ENCODE measurements at regions not wholly inside any gene's neighbourhood (a gene's known extent, or its start where the extent isn't known, plus 50 kb on each side); places are given as distances from the start of the nearest gene placed in this dataset.

DNA sequence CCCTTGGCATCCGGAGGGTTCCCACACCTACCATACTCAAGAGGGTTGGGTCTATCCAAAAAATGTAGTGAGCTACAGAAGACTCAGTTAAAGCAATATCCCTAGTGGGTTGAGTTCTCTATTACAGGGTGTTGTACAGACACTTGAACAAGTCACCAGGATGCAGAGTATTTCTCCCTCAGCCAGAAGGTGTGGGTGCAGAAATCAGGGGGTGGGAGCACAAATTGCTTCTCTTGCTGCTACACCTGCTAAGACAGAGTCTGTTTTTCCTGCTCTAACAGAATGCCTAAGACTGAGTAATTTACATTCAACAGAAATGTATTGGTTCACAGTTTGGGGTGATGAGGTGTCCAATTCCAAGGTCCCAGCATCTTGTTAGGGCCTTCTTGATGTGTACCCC is 433.4 kb downstream of the TCERG1L start:
- DNase-seq (ENCODE audit: low spot score) = peak; percentile 9

DNA sequence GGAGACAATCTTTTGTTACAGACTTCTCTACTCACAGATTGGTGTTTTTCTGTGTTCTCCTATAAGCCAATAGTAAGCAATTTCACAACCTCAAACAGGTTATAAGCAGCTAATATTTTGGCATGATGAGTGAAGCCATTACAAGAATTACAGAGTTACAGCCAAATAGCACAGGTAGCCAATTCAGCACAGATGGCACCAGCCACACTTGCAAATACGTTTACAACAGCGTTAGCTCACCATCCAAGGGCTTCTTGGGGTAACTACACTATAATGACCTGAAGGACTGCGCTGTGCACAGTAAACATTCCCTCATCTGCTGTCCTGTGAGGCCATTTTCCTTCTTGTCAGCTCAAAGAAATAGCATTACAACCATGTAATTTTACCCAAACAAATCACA is 428.6 kb downstream of the TCERG1L start:
- DNase-seq (ENCODE audit: low spot score) = no peak

DNA sequence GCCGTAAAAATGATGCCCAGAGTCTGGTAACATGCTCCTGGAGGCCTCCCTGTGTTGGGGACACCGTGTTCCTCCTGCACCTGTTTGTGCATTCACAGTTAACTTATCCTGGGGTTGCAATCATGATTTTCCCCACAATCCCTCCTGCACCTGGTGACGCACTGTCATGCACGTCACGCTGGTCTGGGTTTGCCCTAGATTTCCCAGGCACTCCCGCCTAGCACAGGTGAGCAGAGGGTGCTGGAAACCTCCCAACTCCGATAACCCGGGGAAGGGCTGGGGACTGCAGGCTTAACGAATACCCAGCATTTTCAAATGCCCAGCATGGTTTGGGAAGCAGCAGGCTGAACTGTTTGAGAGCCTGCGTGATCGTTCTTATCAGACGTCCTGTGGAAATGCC is 427.1 kb downstream of the TCERG1L start:
- DNase-seq (ENCODE audit: low spot score) = no peak

DNA sequence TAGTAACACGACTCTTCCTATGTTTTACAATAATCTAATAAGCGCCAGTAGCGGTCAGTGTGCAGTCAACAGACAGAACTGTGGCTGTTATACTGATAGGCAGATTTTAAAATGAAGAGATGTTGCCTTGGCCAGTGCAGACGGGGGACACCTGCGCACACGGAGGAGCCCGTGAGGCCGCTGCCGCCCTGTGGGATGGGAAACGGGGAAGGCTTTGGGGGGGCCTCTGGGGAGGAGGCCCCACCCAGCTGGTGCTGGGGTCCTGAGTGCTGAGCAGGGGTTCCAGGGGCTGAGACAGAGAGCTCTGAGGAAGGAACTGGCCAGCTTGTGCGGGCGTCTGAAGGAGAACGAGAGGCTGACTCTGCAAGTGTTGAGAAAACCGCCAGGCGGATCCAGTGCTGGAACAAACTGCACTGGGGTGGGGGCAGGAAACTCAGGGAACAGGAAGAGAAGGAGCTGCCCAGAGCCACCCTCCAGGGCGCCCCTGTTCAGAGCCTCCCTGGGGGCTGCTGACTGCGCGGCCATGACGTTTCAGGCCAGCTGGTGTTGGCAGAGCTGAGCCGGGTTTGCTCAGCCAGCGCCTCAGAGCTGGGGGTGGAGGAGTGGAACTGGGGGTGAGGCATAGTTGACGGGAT is 426.4 kb downstream of the TCERG1L start:
- DNase-seq (ENCODE audit: low spot score) = no peak

DNA sequence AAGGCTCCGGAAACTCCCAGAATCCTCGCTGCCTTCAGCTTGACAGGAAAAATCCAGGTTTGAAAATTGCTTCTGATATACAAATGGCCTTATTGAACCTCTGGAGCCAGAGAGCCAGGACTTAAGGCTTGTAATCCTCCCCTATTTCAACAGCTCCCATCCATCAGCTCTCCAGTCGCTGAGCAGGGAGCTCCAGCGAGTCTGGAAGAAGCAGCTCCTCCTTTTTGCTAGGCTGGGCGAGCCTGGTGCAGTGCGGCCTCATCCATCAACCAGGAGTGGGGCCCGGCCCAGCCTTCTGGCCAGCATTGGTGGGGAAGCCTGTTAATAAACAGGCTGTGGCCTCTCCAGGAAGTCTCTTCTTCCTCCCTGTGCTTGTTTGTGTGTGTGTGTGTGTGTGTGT is 424.4 kb downstream of the TCERG1L start:
- peak; percentile 37 for DNase-seq (ENCODE audit: low spot score)

DNA sequence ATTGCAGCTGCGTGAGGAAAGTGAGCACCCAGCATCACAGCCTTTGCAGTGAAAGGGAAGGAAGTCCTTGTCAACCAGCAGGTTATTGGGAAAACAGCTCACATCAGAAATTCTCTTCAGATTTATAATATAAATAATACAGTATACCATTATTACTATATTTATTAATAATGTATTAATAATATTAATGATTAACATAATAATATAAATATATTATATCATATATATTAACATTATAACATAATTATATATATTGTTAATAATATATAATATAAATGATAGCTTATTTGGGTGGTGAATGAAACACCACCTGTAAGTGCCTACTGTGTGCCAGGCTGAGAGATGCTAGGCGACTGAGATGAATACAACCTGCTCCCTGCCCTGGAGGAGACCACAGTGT is 423.0 kb downstream of the TCERG1L start:
- DNase-seq (ENCODE audit: low spot score) = no peak

DNA sequence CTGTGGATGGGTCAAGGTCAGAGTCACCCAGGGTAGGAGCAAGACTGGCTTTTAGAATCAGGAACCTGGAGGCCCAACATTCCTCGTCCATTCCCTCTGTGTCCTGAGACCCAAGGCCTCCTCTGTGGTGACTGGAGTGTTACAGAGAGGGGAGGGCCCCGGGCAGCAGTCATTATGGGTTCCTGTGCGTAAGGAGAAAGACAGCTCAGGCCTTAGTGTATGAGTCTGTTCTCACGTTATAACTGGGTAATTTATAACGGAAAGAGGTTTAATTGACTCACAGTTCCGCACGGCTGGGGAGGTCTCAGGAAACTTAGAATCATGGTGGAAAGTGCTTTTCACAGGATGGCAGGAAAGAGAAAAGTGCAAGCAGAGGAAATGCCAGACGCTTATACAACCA is 422.3 kb downstream of the TCERG1L start:
- DNase-seq (ENCODE audit: low spot score) = peak; percentile 28

DNA sequence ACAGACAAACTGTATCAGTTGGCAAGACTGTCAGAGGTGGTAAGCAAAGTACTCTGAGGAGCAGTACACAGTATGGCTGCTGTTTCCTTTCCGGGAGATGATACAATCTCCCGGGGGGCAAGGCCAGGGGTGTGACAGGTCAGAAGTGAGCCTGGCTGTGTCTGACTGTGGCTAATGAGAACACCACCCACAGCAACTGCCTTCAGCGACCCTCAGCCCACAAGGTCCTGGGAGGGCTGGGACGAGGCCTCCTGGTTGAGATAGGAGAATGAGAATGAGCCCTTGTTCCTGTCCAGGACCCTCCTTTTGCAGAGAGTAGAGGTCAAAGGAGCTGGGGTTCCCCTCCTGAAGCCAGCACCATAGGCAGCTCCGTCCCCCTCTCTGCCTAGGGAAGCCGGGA is 421.7 kb downstream of the TCERG1L start:
- peak; percentile 76 for DNase-seq (ENCODE audit: low spot score)

DNA sequence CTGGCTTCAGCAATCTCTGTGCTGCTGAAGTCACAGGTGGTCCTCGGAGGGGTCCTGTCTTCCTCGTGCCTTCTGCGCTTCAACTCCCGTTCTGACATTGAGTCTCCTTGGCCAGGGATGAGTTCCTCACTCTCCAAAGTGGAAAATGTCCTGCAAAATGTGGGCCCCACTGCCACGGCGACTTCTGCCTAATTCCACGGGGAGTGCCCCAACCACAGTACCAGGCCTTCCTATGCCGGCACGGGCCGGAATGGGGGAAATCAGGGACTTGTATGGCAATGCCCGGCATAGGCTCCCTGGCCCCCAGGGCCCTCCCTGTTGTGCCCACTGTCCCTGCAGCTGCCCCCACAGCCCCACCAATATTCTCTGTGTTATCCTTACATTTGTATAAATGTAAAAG is 420.5 kb downstream of the TCERG1L start:
- peak; percentile 81 for DNase-seq (ENCODE audit: low spot score)

DNA sequence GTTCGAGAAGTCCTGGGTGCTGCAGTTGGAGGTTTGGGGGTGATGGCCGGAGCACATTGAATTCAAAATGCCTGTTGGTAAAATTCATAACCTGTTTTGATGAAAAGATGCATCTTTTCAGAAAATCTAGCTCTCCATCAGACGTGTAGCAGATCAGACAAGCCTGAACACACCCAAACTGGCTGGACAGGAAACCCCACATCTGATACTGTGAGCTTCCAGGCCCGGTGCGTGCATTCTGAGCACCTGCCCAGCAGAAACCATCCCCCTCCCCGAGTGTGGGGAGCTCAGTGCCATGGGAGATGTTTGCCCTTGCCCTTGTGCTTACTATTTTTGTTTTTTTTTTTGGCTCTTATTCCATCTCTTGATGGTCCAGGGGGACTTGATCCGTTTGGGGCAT is 417.1 kb downstream of the TCERG1L start:
- no peak for DNase-seq (ENCODE audit: low spot score)

DNA sequence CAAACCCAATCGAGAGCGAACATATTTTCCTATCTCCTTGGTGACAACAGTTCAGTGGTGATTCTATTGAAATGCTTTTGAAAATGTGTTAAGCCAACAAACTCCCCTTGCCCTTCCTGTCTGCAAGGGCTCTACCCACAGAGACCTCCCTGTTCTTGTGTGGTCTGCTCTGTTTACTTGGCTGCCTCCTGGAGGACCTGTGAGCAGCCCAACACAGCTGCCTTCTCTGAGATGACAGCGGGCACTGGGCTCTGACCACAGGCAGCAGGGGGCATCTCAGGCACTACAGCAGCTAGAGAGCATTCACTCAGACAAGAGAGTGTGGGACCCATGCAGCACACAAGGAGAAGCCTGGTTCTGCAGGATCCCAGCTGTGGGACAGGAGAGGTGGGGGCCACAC is 416.4 kb downstream of the TCERG1L start:
- DNase-seq (ENCODE audit: low spot score) = no peak

DNA sequence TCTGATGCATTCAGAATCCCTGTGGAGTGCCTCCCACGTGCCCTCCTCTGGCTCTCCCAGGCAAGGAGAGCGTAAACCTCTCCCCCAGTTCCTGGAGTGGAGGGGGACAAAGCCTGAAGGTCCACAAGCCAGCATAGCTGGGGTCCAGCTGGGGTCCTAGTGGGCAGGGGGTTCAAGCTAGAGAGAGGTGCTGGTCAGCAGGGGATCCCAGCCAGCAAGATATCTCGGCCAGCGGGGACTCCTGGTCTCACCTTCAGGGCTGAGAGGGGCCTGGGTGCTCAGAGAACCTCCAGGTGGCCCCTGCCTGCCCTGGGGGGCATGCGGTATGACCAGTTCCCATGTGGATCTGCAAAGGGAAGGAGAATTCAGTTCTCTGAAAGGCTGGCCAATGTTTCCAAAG is 413.7 kb downstream of the TCERG1L start:
- peak; percentile 75 for DNase-seq (ENCODE audit: low spot score)

DNA sequence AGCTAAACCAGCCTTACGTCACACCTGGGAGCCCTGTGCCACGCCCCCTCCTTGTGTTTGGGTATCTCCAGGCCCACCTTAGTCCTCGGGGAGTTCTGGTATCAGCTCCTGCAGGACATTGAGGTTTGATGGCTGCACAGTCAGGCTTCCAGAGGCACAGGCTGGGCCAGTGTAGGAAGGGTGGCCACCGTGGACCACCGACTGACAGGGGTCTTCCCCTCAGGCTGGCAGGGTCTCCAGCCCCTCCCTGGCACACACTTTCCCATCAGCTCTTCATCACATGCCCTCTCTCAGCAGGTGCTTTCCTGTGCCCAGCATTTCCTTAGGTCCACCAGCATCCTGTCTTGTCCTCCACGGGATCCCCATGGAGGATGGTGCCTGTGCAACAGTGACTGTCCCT is 413.1 kb downstream of the TCERG1L start:
- DNase-seq (ENCODE audit: low spot score) = no peak

DNA sequence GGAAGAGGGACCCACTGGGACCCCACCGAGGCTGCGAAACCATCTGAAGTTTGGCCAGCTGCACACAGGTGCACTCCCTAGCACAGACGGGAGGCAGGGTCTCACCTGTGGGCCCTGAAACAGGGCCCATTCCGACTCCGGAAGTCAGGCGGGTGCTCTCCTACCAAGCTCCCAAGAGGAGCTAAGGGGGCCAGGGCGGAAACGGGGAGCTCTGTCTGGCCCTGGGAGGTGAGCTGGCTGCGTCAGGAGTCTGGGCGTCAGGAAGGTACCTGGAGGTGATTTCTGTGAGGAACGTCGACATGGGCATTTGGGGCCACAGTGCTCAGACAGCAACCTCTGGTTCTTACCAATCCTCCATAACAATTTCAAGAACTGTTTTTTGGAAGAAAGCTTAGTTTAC is 411.7 kb downstream of the TCERG1L start:
- DNase-seq (ENCODE audit: low spot score) = no peak

DNA sequence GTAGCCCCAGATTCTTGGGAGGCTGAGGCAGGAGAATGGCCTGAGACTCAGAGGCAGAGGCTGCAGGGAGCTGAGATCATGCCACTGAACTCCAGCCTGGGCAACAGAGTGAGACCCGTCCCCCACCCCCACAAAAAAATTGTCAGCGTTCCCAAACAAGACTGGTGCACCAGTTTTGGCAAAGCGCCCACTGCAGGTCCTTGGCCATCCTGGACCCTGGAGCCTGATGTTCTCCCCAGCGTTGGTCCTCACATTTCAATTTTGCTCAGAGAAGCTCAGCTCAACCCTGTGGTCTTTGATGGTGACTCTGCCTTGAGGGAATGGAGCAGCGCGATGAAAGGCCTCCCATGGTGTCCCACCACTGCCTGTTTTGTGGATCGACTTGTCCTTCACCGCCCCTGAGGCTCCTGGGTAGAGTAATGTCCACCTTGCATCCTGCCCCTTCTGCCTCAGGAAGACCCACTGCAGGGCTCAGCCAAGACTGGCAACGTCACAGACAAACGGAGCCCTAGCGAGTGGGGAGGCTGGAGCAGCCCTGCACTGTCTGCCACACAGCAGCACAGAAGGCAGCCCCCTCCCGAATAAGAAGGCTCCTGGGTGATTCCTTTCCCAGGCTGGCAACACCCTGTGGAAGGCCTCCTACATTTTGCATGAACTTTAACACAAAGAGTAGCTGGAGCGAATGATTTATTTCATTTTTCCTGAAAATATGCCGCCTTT is 410.9 kb downstream of the TCERG1L start:
- peak; percentile 69 for DNase-seq (ENCODE audit: low spot score)

DNA sequence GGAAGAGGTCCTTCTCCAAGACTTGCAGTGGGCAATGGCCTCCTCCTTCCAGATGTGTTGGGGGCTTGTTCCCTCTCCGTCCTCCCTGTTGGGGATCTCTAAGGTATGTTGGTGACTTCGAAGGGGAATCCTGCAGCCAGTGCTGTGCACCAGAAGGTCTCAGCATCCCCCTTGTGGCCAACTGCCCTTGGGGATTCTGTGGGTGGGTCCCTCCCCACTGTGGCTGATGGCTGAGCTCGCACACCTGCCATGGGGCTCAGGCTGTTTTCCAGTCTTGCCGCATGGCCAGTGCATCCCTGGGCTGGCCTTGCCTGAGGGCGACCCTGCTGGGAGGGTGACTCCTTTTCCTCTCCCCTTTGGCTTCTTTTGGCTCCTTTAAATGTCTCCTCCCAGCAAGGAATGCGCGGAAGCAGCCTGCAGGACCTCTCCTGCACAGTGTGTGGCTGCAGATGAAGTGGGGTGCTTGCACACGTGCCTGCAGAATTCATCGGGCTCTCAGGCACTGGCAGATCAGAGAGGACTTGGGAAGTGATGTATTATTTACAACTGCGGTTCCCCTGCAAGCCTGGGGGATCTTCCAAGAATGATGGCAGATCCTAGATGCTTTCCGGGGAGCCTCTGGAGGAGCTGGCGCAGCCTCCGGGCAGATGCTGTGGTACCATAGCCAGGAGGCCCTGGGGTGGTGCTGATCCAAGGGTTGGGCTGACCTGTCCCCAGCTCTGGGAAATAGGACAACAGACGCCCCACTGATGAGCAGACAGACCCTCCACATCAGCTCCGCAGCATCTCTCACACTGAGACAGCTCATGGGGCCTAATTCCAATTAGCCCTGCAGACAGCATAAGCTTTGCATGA is 410.0 kb downstream of the TCERG1L start:
- peak; percentile 65 for DNase-seq (ENCODE audit: low spot score)

DNA sequence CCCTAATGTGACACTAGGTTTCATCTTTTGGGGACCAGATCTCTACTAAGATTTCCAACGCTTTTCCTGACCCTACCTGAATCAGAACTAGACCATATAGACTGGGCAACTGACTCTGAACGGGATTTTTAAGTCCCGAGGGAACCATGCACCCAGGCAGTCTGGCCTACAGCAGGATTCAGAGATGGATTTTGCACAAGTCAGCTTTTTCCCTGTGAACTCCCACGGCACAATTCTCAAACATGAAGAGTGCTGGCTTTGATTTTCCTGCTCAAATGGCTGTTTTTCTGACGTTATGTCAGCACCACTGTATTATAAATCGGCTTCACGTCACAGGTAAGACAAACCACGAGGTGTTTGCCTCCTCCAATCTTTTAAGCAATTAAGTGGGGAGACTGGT is 409.1 kb downstream of the TCERG1L start:
- no peak for DNase-seq (ENCODE audit: low spot score)

DNA sequence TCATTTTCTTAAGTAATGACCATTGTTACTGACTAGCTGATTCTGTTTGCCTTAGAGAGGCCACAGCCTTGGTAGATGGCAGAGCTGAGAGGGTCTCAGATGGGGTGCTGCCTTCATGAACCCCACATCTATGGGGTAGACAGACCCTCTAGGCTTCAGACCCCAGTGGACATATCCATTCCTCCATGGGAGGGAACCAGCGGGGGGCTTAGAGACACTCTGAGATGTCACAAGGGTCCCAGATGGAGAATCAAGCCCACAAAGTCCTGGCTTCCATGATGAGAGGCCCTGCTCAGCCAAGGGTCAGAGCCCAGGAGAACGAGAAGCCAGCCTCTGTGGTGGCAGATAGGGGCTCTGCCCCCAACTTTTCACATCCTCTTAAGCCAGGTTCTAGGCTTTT is 408.6 kb downstream of the TCERG1L start:
- DNase-seq (ENCODE audit: low spot score) = no peak

DNA sequence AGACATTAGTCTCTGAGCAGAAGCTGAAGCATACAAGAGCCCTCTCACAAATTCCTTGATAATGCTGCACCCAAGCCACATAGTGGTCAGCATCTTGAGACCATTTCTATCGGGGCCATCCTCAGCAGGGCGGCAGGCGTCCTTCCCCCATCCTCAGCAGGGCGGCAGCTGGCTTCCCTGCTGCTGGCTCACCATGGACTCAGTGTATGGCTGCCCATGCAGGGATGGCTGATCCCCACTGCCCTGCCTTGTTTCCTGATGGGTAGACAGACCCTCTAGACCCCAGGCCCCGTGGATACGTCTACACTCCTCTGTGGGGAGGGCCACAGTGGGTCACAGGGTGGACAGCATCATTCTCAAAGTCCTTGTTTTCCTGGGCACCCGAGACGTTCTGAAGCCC is 406.8 kb downstream of the TCERG1L start:
- no peak for DNase-seq (ENCODE audit: low spot score)

DNA sequence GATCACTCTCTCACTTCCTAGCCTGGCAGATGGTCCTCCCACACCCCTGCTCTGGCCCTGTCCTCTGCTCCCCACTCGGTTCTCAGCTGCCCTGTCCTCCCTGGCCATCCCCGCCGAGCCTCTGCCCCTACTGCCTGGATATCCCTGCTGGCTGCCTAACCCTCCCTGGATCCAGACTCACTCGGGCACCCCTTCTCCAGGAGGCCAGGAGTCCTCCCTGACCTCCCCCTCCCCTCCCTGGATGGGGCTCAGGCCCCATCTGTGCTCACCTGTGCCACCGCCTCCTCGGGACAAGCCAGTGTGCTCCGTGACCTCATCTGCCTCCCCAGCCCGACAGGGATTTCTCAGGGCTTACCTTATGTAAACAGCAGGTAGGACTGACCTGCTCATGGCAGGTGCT is 406.1 kb downstream of the TCERG1L start:
- DNase-seq (ENCODE audit: low spot score) = peak; percentile 82

DNA sequence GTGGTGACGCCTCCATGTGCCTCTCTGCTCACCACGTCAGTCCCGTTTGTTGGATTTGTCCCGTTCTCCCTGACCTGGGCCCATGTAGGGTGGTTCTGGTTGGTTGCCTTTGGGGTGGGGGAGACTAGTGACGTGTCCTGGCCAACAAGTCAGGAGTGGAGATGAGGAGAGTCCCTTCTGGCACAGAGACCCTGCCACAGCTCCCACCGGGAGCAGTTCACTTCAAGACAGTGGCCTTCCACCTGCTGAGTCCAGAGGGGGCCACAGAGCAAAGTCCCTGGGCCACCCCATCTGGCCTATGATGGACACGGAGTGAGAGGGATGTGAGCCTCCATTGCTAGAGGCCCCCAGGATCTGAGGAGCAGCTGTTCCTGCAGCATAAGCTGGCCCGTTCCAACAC is 405.6 kb downstream of the TCERG1L start:
- peak; percentile 73 for DNase-seq (ENCODE audit: low spot score)

DNA sequence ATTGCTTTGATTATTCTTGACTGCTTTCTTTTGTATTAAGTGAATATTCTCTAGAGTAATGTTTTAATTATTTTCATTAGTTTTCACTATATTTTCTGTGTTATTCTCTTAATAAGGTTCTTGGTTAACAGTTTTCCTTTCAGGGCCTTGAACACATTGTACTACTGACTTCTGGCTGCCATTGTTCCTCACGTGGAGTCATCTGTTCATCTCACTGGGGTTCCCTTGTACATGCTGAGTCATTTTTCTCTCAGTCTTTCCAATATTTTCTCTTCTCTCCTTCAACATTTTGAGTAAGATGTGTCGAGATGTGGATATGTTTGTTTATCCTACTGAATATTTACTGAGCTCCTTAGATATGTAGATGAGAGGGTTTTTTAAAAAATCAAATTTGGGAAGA is 400.7 kb downstream of the TCERG1L start:
- DNase-seq (ENCODE audit: low spot score) = no peak

Data from mesenteric fat pad (tissue), 1 donor.